ENCODE measurements at regions not wholly inside any gene's neighbourhood (a gene's known extent, or its start where the extent isn't known, plus 50 kb on each side); places are given as distances from the start of the nearest gene placed in this dataset.

- H3K27ac ChIP-seq (ENCODE audit: low read length), result no peak overlapping the region
- BruUV-seq (replicated peaks), result no TSS peak
- TF ChIP-seq CTCF (IDR thresholded peaks at IDR 0.05) (no peak), POLR2AphosphoS5 (IDR thresholded peaks at IDR 0.05; ENCODE audit: low read depth, low read length) (no peak), REST (IDR thresholded peaks at IDR 0.05; ENCODE audit: insufficient read depth in 1 of 2, low read depth in 2 of 2, low read length in 1 of 2) (no peak), SIN3A (IDR thresholded peaks at IDR 0.05; ENCODE audit: borderline replicate concordance, insufficient read depth, low read depth, low read length) (no peak), TCF7L2 (IDR thresholded peaks at IDR 0.05; ENCODE audit: low read depth, low read length) (no peak)
- no peak for ATAC-seq
- H3K27me3 ChIP-seq (ENCODE audit: control insufficient read depth, insufficient read depth, low read length), result no peaks in the 10 kb centered on the region
- in situ Hi-C loops (cut with HindIII; ENCODE audit: low pct_unique_long_range_greater_than_20kb, low sequenced_read_pairs), result no loop called here
- no peaks in the 10 kb centered on the region for H3K36me3 ChIP-seq (ENCODE audit: control insufficient read depth, insufficient read depth, low read length)
- H3K4me1 ChIP-seq (ENCODE audit: control insufficient read depth, insufficient read depth, low read length), result no peaks in the 10 kb centered on the region
- POLR2A ChIA-PET, result no interaction called here
- CTCF ChIA-PET, result no interaction called here
- no peak for DNase-seq (ENCODE audit: low read depth, low spot score)
- intact Hi-C loops (cut with micrococcal nuclease; ENCODE audit: unreplicated experiment), result no loop called here
- H3K4me3 ChIP-seq (ENCODE audit: low read depth in 2 of 2, low read length in 2 of 2), result no peak overlapping the region
- H3K9me3 ChIP-seq (ENCODE audit: control insufficient read depth, insufficient read depth, low read depth, low read length), result no peaks in the 10 kb centered on the region
These were observed 702.5 kb downstream of the ARAP2 start for GRCh38 chr4:35541888-35542213.

GRCh38 chr4:35548921-35549320 is 695.4 kb downstream of the ARAP2 start:
- DNase-seq (ENCODE audit: low read depth, low spot score) (no peak), ATAC-seq (no peak)
- intact Hi-C loops (cut with micrococcal nuclease; ENCODE audit: unreplicated experiment), result no loop called here
- ChIA-PET POLR2A (no interaction called here), CTCF (no interaction called here)
- in situ Hi-C loops (cut with HindIII; ENCODE audit: low pct_unique_long_range_greater_than_20kb, low sequenced_read_pairs), result no loop called here
- H3K9me3 ChIP-seq (ENCODE audit: control insufficient read depth, insufficient read depth, low read depth, low read length), result no peaks in the 10 kb centered on the region
- BruUV-seq (replicated peaks), result no TSS peak
- H3K27me3 ChIP-seq (ENCODE audit: control insufficient read depth, insufficient read depth, low read length), result no peaks in the 10 kb centered on the region
- no peaks in the 10 kb centered on the region for H3K36me3 ChIP-seq (ENCODE audit: control insufficient read depth, insufficient read depth, low read length)
- TF ChIP-seq REST (IDR thresholded peaks at IDR 0.05; ENCODE audit: insufficient read depth in 1 of 2, low read depth in 2 of 2, low read length in 1 of 2) (no peak), CTCF (IDR thresholded peaks at IDR 0.05) (no peak), POLR2AphosphoS5 (IDR thresholded peaks at IDR 0.05; ENCODE audit: low read depth, low read length) (no peak), TCF7L2 (IDR thresholded peaks at IDR 0.05; ENCODE audit: low read depth, low read length) (no peak), SIN3A (IDR thresholded peaks at IDR 0.05; ENCODE audit: borderline replicate concordance, insufficient read depth, low read depth, low read length) (no peak)
- no peaks in the 10 kb centered on the region for H3K4me1 ChIP-seq (ENCODE audit: control insufficient read depth, insufficient read depth, low read length)
- no peak overlapping the region for H3K27ac ChIP-seq (ENCODE audit: low read length)
- no peak overlapping the region for H3K4me3 ChIP-seq (ENCODE audit: low read depth in 2 of 2, low read length in 2 of 2)

All from Panc1 (cell line).